ENCODE measurements at regions not wholly inside any gene's neighbourhood (a gene's known extent, or its start where the extent isn't known, plus 50 kb on each side); places are given as distances from the start of the nearest gene placed in this dataset.
"Not testable (repeated sequence)": the region's sequence is repeated elsewhere in the genome, so short reads cannot be mapped to it uniquely, and the experiment has no call there.

- DNase-seq, result no peak
These were observed 54.5 kb upstream of the PRKD1 start for GRCh38 chr14:29982171-29982570.

DNA sequence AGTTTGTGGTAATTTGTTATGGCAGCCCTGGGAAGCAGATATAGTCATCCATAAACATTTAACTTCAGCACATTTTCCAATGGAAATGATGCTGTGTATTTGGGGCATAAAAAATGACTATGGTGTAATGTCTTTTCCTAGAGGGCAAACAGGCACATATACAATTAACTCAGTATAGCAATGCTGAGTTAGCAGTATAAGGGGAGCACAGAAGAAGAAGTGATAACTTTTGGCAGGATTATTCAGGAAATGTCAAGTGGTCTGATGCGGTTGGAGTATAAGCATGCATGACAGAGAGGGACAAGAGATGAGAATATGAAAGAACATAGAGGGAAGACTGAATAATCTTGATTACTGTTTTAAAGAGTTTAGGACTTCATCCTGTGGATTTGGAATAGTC, 55.3 kb upstream of the PRKD1 start:
- no peak for DNase-seq

DNA sequence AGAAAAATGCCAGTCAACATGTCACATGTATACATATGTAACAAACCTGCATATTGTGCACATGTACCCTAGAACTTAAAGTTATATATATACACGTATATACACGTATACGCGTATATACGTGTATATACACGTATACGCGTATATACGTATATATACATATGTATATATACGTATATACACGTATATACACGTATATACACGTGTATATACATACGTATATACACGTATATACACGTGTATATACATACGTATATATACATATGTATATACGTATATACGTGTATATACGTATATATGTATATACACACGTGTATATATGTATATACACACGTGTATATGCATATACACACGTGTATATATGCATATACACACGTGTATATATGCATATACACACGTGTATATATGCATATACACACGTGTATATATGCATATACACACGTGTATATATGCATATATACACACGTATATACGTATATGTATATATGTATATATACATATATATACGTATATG, 62.8 kb upstream of the PRKD1 start:
- not testable (repeated sequence) for DNase-seq

DNA sequence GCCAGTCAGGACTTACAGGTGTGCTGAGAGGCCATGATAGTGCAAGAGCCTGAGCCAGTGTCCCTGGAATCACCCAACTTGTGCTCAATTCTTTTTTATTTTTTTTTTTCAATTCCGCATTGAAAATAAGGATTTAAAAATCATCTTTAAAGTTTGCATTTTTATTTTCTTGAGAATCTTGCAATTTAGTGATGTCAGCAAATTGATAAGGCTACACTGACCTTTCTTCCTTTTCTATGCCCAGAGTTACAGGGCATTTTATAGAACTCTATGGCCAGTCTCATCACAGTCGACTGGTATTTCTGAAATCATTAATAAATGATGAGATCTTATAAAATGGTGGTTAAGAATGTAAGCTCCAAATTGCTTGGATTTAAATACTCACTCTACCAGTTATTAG, 63.3 kb upstream of the PRKD1 start:
- DNase-seq, result no peak

DNA sequence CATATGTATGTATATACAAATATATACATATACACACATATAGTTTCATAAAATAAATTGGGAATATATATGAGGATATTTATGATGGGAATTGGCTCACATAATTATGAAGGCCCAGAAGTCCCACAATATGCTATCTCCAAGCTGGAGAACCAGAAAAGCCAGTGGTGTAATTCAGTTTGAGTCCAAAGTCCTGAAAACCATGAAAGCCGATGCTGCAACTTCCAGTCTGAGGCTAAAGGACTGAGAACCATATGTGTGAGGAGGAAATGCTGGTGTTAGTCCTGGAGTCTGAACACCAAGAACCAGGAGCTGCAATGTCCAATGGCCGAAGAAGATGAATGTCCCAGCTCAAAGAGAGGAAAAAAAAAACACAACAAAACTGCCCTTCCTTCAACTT, 65.5 kb upstream of the PRKD1 start:
- no peak for DNase-seq

DNA sequence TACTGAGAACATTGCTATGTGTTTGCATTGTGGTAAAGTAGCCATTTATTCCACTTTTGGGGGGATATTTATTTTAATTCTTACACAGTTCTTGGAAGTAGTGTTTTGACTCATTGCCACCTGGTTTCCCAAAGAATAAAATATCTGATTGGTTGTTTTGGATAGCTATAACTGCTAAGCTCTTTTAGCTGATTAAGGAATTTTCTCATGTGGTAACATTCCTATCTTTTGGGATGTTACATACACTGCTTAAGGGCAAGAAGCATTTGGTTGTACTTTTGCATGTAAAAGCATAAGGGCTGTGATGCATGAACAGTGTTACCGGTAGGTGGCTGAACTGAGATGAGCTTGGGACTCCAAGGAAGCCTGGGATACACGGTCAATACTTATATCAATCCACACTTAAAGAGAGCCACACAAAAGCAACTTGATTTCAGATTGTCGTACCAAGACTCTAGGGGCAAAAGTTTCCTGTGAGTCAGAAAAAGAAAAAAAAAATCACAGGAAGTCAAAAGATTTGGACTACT, 71.4 kb upstream of the PRKD1 start:
- DNase-seq, result no peak

DNA sequence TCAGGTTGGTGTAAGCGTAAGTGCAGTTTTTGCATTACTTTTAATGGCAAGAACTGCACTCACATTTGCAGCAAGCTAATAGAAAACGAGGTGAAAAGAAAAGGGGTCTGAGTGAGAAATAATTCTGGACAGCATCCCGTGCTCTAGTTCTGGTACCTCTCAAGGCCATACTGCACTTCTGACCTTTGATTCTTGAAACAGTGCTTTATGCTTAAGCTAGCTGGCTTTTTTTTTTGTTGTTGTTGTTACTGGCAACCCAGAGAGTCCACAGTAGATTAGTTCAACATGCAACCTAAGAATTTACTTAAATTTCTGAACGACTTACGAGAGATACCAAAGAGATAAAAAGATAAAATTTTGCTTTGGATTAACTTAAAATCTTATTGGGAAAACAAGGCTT, 75.2 kb upstream of the PRKD1 start:
- no peak for DNase-seq

DNA sequence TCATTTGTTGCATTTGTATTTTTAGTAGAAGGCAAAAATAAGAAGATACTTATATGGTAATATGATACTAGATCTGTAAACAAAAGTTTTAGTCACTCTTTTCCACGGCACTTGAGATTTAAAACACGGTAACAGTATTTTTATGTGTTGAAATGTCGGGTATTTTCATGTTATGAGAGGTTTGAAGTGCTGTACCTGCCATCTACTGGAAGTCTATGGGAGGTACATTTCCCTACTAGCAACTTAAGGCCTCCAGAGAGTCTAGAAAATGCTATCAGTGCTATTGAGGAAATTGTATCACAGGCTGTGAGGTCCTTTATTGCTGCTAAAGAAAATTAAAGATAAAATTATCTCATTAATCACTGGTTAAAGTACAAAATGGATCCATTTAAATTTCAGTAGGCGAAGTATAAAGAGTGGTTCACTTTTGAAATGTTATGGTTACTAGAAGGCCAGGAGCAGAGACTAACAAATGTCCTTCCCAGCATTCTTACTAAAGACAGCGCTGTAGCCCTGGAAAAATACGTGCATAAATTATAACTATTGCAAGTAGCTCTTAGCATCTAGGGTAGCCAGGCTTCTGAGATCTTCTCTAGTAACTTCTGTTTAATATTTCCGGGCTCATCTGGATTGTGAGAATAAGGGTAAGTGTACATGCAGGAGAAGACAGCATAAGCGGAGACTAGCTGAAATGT, 77.6 kb upstream of the PRKD1 start:
- DNase-seq, result peak; percentile 66

DNA sequence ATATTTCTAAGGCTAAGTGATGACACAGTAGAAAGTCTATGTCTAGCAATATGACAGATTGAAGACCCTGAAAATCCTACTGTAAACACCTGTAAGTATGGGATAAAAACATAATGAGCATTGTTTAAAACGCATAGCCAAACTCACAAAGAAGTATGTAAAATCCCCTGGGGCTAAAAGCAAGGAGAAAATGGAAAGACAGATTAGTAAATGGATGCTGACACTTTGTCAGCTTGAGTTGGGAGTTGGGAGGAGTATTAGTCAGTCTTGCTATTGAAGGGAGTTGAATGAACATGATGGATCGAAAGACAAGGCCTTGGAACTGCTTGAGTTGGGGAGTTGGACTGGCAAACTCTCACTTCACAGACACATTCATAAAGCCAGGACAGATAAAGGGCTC, 79.0 kb upstream of the PRKD1 start:
- no peak for DNase-seq

GRCh38 chr14:30015489-30015888, 87.8 kb upstream of the PRKD1 start:
- no peak for DNase-seq

DNA sequence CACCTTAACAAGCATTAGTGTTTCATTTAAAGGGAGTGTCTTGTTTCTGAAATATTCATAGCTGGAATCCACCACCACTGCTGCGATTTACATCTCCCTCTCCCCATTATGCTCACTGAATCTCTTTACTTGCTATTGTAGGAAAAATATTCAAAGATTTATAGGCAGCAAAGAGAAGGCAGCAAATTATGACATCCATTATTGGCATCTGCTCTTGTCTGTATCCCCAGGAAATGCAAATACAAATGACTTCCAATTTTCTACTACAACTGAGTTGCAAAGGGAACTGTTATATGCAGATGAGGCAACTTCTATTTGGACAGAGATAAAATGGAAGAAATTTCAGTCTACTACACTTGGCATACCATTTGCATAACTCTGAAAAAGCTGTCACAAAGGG, 88.4 kb upstream of the PRKD1 start:
- DNase-seq, result no peak

- DNase-seq, result no peak
These were observed 89.8 kb upstream of the PRKD1 start for GRCh38 chr14:30017370-30017993.

DNA sequence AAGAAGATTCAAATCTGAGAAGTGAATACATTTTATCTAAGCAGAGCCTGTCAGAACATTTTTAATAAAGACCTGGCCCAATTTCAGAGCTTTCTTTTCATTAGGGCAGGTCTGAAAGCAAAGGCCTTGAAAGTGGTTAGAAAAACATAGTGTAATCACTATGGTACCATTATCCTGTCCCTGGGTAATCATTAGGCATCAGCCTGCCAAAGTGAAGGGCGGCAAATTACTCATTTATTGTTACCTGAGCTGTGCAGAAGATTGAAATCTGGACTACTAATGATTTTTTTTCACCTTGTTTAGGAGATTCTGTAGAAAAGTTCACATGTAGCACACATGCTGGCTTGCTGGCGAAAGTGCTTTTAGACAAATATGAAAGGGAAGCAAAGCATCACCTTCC, 92.6 kb upstream of the PRKD1 start:
- no peak for DNase-seq

GRCh38 chr14:30020687-30021086, 93.0 kb upstream of the PRKD1 start:
- no peak for DNase-seq

DNA sequence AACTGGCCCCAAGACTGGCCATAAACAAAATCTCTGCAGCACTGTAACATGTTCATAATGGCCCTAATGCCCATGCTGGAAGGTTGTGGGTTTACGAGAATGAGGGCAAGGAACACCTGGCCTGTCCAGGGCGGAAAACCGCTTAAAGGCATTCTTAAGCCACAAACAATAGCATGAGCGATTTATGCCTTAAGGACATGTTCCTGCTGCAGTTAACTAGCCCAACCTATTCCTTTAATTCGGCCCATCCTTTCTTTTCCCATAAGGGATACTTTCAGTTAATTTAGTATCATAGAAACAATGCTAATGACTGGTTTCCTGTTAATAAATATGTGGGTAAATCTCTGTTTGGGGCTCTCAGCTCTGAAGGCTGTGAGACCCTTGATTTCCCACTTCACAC, 95.7 kb upstream of the PRKD1 start:
- DNase-seq, result not testable (repeated sequence)

- DNase-seq, result no peak
These were observed 106.5 kb upstream of the PRKD1 start for GRCh38 chr14:30034152-30034551.

DNA sequence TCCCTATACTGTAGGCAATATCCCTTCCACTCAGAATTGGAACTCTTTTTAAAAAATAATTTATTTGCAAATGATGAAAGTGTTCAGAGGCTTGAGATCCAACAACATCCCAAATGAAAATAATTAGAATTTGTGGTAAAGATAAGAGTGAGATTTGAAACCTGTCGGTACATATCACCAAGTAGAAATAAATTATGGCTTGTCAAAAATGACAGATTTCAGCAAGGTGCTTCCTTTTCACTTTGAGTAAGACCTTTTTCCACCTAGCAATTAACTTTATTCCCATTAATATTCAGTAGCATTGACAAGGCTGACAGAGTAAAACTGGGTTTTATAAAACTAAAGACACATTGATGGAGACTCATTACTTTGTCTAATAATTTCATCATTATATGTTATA, 107.7 kb upstream of the PRKD1 start:
- no peak for DNase-seq

- no peak for DNase-seq
These were observed 118.1 kb upstream of the PRKD1 start for GRCh38 chr14:30045720-30046119.

DNA sequence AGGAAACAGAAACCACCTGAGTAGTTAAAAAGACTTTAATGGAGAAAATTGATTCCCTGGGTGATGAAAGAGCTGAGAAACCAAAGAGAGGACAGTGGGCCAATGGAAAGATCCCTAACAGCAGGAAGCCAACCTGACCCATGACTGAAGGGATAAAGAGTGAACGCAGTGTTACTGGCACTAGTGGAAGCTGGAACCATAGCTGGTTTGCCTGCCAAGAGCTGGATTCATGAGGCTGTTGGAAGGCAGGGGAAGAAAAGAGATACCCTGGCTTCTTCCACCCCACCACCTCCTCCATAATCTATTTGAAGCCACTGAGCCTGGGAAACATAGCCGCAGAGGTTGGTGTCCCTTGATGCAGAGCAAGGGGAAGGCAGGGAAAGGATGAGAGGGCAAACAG, 125.5 kb upstream of the PRKD1 start:
- no peak for DNase-seq

GRCh38 chr14:30054201-30054600, 126.6 kb upstream of the PRKD1 start:
- DNase-seq, result no peak

DNA sequence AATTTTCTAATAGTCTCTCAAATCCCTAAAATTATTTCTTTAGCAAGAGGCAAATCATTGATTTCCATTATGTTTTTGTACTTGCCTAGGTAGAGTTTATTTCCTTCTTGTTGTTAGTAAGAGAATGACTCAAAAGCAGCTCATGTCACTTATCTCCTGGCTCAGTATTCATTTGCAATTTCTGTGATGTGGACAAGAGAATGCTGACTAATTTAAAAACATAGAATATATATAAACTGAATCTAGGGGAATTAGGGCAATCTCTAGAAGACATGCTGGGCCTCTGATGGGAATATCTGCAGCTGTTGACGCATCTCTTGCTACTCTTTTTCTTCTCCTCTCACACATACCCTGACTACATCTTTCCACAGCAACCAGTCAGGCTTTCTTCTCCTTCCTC, 130.8 kb upstream of the PRKD1 start:
- DNase-seq, result no peak

DNA sequence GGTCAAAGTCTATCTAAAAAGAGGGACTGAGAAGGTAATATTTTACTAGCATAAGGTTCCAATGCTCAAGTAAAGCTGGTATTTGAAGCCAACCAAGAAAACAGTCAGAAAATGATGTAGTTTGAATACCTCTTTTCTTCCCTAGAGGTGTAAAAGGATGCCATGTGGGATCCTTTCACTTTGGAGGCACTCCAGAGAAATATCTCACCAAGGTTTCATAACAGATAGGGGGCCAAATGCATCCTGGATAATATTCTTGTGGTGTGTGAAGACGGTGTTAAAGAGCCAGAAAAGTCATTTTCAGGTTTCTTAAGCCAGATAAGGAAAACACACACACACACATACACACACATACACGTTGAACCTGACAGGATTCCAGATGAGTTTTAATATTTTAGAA, 136.1 kb upstream of the PRKD1 start:
- DNase-seq, result no peak

- DNase-seq, result no peak
These were observed 136.8 kb upstream of the PRKD1 start for GRCh38 chr14:30064454-30064853.

DNA sequence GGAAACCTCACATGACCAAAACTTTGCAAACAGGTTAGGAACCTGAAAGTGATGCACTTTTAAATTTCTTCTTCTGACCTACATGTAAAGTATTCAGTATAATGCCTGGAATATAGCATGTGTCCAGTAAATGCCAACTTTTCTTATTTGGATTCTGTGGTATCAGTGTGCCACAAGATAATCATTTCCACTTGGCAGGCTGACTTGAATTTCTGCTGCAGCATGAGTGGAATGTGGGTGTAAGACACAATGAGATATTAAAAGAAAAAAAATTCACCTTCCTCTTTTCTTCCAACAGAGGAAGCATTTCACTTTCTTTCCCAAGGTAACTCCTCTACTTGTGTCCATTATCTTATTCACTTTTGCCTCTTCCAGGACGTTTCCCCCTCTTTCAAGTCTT, 141.9 kb upstream of the PRKD1 start:
- no peak for DNase-seq

DNA sequence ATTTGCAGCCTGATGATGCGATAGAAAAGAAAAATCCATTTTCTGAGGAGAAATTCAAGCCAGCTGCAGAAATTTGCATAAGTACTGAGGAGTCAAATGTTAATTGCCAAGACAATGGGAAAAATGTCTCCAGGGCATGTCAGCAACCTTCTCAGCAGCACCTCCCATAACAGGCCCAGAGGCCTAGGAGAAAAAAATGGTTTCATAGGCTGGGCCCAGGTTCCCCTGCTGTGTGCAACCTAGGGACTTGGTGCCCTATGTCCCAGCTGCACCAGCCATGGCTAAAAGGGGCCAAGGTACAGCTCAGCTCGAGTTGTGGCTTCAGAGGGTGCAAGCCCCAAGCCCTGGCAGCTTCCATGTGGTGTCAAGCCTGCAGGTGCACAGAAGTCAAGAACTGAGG, 144.8 kb upstream of the PRKD1 start:
- not testable (repeated sequence) for DNase-seq

All from kidney glomerular epithelial cell (primary cell).